Transverse colon (tissue), 4 donors: ENCODE measurements at regions not wholly inside any gene's neighbourhood (a gene's known extent, or its start where the extent isn't known, plus 50 kb on each side); places are given as distances from the start of the nearest gene placed in this dataset.

Source experiments
- EP300 ChIP-seq: sonication (generic); formaldehyde crosslinking; IDR thresholded peaks from one replicate; pipeline ENCODE4 v1.6.1; 2017; ENCODE audit warnings: antibody characterized with exemption, low read depth
- POLR2A ChIP-seq: fragments of 450-650 bp; IDR thresholded peaks from one replicate; pipeline ENCODE4 v1.6.1; 2016; ENCODE audit warnings: antibody characterized with exemption, mild to moderate bottlenecking, moderate library complexity
- POLR2AphosphoS5 ChIP-seq, 3 donors: sonication (generic); formaldehyde crosslinking; IDR thresholded peaks; one replicate each; pipeline ENCODE4 v1.6.1; 2016; ENCODE audit warnings: antibody characterized with exemption in 3 of 3
- TF ChIP-seq, protein P1 (sequence below), 5 experiments: fragments of 200-600 bp in 3 of 5; fragments of 450-650 bp in 2 of 5; sonication (generic) in 3 of 5; IDR thresholded peaks; 1 replicate in 2 of 5; 2 replicates in 3 of 5; pipeline ENCODE4 v1.5.1; 2016 to 2017; ENCODE audit warnings: antibody characterized with exemption in 5 of 5, inconsistent platforms in 3 of 5, mild to moderate bottlenecking in 2 of 5, moderate library complexity in 1 of 5

DNA sequence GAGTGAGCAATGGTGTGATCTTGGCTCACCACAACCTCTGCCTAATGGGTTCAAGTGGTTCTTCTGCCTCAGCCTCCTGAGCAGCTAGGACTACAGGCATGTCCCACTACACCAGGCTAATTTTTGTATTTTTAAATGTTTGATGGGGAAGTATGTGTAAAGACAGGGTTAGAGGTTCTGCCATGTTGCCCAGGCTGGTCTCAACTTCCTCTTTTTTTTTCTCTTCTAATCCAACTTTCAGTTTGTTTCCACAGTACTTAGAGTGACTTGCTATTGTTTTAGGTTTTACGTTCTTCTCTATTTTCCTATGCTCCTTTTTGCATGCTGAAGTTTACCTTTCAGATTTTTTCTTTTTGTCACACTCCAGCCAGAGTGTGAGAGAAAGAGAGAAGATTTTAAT is 1433.0 kb downstream of the UQCRFS1 start:
- TF ChIP-seq, protein P1, sequence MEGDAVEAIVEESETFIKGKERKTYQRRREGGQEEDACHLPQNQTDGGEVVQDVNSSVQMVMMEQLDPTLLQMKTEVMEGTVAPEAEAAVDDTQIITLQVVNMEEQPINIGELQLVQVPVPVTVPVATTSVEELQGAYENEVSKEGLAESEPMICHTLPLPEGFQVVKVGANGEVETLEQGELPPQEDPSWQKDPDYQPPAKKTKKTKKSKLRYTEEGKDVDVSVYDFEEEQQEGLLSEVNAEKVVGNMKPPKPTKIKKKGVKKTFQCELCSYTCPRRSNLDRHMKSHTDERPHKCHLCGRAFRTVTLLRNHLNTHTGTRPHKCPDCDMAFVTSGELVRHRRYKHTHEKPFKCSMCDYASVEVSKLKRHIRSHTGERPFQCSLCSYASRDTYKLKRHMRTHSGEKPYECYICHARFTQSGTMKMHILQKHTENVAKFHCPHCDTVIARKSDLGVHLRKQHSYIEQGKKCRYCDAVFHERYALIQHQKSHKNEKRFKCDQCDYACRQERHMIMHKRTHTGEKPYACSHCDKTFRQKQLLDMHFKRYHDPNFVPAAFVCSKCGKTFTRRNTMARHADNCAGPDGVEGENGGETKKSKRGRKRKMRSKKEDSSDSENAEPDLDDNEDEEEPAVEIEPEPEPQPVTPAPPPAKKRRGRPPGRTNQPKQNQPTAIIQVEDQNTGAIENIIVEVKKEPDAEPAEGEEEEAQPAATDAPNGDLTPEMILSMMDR (IDR thresholded peaks at IDR 0.05): no peak
- TF ChIP-seq POLR2A (no peak), EP300 (no peak), POLR2AphosphoS5 (IDR thresholded peaks at IDR 0.05) (no peak)
